DMS 273 treated with DMSO at 0.1 percent for 48 hours (cell line): ENCODE measurements at regions not wholly inside any gene's neighbourhood (a gene's known extent, or its start where the extent isn't known, plus 50 kb on each side); places are given as distances from the start of the nearest gene placed in this dataset.
"Not testable (repeated sequence)": the region's sequence is repeated elsewhere in the genome, so short reads cannot be mapped to it uniquely, and the experiment has no call there.

Experiments used
- DNase-seq: peaks from one replicate; lab custom pipeline; 2025; lab: John Stamatoyannopoulos, UW

- no peak for DNase-seq
Observed at GRCh38 chr2:52294628-52295027, 1262.7 kb upstream of the NRXN1 start.

DNA sequence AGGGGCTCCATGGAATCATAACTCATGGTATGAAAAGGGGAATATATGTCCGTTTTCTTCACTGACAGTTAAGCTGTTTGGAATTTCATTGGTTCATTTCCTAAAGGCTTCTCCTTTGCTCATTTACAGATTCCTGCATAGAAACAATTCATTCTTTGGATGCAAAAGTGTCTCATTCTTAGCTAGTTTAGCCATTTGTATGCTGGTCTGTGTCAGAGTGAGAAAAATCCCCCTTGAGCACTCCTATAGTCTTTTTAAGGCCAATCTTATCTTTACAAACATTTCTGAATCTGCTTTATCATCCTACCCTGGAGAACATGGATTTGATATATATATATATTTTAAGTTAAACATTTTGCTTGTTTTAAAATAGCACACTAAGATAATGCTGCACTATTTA, 1260.9 kb upstream of the NRXN1 start:
- DNase-seq: no peak

GRCh38 chr2:52289741-52290140, 1257.8 kb upstream of the NRXN1 start:
- DNase-seq: no peak

- DNase-seq: no peak
Observed at GRCh38 chr2:52288596-52288995, 1256.7 kb upstream of the NRXN1 start.

GRCh38 chr2:52269696-52270485, 1238.0 kb upstream of the NRXN1 start:
- no peak for DNase-seq

GRCh38 chr2:52264911-52265310, 1233.0 kb upstream of the NRXN1 start:
- no peak for DNase-seq

DNA sequence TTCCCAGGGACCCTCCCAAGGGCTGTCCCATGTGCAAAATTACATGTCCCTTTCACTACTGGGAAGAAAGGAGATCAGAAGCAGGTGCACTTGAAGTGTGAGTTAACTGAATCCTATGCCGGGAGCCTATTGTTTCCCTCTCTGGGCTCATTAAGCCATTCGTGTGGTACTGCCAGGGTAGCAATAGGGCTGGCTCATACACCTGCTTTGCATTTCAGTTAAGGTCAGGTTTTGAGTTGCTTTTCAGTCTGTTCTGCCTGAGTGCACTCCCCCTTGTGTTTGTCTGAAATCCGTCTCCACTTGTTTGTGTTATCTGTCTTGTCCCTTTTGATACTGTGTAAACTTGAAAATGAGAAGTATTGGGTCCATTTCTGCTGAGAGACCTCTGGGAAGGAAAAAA, 1232.6 kb upstream of the NRXN1 start:
- no peak for DNase-seq

DNA sequence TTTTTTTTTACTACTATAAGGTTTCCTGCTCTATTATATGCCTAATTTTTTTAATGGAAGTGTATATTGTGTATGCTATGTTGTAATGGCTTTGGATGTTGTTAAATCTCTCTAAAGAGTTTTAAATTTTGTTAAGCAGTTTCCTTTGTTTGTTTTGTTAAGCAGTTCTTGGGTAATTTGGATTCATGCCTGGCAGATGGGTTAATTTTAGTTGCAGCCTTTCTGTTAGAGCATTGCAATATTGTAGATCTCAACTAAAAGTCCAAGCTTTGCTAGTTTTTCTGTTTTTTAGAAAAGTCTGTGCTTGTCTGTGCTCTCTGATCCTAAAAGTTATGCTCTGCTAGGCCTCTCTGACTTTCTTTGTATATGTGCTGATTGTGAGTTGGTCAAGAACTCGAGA, 1229.0 kb upstream of the NRXN1 start:
- DNase-seq: no peak

DNA sequence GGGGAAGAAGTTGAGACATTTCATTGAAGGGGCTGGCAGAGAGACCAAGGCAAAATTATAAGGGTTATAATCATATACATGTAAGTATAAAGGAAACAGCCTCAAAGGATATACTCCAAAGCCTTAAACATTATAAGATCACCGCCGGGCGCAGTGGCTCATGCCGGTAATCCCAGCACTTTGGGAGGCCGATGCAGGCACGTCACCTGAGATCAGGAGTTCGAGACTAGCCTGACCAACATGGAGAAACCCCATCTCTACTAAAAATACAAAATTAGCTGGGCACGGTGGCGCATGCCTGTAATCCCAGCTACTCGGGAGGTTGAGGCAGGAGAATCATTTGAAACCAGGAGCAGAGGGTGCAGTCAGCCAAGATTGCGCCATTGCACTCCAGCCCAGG, 1227.0 kb upstream of the NRXN1 start:
- DNase-seq: not testable (repeated sequence)

DNA sequence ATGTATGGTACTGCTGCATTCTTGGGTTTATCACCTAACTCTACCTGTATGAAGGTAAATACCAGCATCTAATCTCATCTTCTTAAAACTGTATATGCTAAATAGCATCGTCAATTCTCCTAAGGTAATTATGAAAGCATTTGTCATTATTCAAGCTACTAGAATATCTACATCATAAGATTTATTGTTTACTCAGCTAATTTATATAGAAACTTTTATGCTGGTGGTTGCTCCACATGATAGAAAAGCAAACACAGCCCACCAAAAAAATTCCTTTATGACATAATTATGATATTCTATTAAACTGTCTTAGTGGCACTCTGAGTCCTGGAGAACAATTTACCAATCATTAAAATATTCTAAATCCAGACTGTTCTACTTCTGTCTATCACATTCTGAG, 1226.1 kb upstream of the NRXN1 start:
- DNase-seq: no peak

DNA sequence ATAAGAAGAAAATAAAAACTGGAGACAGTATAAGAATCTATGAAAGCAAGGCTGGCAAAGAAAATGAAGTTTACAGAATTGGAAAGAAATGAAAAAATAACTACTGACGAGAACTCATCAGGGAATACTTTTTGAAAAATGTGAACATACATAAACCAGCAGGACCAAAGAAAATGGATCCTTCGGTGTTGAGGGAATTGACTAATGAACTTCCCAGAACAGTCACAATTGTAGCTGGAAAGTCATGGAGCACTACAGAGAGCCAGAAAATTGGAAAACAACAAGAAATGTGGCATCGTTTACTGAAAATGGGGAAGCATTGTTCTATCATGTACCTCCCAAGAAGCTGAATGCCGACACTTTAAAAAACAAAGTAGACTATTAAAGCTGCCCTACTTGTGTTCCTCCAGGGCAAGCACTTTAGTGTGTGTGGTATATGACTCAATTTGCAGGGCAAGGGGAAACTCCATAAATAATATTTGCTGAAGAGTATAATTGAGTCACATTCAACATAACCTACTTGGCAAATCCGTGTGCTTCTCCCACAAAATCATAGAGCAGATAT, 1221.6 kb upstream of the NRXN1 start:
- no peak for DNase-seq

DNA sequence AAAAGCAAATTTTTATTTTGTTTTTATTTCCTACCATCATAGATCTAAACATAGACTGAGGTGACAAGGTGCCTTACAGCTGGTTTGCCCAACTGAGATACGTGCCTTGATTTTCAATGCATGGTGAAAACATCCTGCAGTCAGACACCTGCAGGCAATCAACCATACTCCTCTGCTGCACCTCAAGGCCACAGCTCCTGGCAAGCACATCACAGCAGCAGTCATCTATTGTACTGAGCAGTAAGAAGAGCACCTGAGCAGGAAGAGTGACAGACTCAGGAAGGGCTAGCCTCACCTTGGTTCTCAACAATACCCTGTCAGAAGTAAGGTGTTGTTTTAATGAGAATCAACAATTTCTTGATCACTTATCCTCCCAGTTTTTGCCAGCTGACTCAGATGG, 1206.8 kb upstream of the NRXN1 start:
- no peak for DNase-seq

DNA sequence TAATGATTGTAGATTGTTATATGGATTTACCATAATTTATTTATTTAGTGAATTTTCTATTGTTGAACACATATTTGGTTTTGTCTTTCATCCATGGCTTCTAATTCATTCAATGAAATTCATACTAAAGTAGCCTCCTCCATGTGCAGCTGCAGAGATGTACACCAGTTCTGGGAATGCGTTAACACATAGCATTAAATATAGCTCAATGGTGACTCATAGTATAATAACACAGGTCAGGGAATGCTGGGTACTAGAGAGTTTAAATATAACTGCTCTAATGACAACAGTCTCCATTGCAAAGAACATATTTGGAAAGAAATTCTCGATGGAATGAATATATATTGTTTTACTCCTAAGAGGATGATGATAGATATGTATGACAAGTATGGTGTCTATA, 1190.2 kb upstream of the NRXN1 start:
- no peak for DNase-seq

- no peak for DNase-seq
Observed at GRCh38 chr2:52220393-52220792, 1188.5 kb upstream of the NRXN1 start.

DNA sequence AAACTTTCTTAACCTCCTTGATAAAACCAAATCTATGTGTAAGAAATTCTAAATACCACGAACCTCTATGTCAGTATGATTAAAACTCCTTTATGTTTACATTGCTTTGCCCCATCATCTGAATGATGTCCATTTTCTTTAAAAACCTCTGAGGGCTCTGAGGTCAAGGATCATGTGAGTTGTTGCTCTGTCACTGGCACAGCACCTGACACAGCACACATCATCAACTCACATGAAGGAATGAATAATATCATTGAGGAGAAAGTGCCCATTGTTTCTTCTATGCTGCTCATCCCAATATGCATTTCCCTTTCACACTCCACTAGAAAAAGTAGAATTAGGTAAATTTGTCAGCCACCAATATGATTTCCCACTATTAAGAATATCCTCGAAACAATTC, 1178.7 kb upstream of the NRXN1 start:
- DNase-seq: no peak

DNA sequence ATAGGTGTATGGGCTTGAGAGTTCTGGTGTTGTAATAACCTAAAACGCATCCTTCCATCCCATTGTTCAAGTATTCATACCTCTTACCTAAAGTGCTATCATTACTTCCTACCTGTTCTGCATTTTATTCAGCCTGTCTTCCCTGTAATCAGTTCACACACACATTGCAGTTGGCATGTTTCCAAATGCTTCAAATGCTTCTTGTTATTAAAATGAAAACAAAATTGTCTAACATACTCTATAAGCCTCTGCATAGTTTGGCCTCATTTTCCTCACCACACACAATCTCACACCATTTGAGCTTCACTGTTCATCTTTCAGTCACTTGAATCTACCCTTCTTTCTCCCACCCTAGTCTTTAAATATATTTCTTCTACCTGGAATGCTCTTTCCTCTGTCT, 1178.2 kb upstream of the NRXN1 start:
- no peak for DNase-seq

DNA sequence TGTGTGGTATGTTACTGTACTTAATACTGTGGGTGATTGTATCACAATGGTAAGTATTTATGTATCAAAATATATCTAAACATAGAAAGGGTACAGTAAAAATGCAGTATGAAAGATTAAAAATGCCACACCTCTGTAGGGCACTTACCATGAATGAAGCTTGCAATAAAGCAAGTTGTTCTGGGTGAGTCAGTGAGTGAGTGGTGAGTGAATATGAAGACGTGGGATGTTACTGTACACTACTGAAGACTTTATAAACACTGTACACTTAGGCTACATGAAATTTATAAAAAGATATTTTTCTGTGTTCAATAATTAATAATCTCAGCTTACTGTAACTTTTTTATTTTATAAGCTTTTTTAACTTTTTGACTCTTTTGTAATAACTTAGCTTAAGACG, 1162.4 kb upstream of the NRXN1 start:
- DNase-seq: no peak

GRCh38 chr2:52193804-52194203, 1161.9 kb upstream of the NRXN1 start:
- DNase-seq: no peak

- DNase-seq: no peak
Observed at GRCh38 chr2:52192656-52193055, 1160.7 kb upstream of the NRXN1 start.

DNA sequence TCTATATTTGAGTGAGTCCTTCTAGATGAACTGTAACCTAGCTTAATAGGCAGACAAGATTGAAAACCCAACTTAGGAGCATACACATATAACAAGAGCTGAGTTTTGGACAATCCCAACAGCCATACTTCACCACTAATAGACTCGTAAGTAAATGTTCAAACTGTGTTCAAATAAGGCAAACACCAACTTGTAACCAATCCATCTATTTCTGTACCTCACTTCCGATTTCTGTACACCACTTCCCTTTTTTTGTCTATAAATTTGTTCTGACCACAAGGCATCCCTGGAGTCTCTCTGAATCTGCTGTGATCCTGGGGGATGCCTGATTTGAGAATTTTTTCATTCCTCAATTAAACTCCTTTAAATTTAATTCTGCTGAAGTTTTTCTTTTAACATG, 1149.1 kb upstream of the NRXN1 start:
- no peak for DNase-seq

DNA sequence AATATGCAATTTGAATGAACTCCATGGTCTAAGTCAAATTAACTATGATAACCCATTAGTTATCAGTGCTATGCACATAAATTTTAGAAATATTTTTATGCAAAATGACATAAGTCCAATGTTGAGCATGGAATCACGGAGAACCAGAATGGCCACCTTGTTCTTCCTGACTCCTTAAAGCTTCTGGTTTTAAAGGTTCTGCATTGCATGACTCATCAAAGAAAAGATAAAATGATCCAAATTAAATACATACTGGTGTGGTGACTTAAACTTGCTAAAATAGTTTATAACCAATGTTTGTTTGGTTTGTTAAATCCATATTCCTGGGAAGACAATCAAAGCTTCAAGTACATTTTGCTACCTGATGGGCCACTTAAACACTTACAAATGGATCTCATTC, 1146.9 kb upstream of the NRXN1 start:
- DNase-seq: no peak

- no peak for DNase-seq
Observed at GRCh38 chr2:52145005-52145404, 1113.1 kb upstream of the NRXN1 start.

DNA sequence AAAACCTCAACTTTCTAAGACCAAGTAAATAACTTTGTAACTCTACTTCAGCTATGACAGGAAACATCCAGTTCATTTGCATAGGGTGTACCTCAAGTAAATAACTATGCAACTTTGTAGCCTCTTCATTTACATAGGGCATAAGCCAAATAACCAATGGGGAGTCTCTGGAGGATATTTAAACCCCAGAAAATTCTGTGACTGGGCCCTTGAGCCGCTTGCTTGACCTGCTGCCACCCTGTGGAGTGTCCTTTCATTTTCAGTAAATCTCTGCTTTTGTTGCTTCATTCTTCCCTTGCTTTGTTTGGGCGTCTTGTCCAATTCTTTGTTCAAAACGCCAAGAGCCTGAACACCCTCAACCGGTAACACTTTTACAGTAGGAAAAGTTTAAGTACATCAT, 1112.7 kb upstream of the NRXN1 start:
- DNase-seq: no peak

DNA sequence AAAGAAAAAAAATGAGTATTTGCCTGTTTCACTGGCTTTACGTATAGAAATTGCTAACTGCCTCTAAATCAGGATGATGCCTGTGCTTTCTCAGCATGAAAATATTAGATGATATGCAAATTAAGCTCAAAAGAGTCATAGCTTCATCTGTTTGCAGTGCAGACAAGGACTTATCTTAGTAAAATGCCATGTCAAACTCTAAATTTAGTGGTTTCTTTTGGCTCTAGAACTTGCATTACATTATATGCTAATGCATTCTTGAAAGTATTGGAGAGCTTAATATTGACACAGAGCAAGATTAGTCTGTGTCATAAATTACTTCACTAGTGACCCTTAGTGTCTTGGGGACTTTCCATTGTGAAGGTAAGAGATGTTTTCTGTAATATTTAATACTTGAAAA, 1109.1 kb upstream of the NRXN1 start:
- no peak for DNase-seq
